ENCODE measurements at regions not wholly inside any gene's neighbourhood (a gene's known extent, or its start where the extent isn't known, plus 50 kb on each side); places are given as distances from the start of the nearest gene placed in this dataset.

GRCh38 chr5:105899726-105900125 is 1771.0 kb downstream of the EFNA5 start:
- no peak for DNase-seq (ENCODE audit: low spot score)
- Mint-ChIP-seq H3K27me3 (ENCODE audit: unreplicated experiment) (no peaks in the 10 kb centered on the region), H3K27ac (ENCODE audit: unreplicated experiment) (no peak overlapping the region), H3K36me3 (ENCODE audit: low read depth, unreplicated experiment) (no peaks in the 10 kb centered on the region), H3K4me3 (ENCODE audit: unreplicated experiment) (no peak overlapping the region), H3K4me1 (ENCODE audit: unreplicated experiment) (no peaks in the 10 kb centered on the region), H3K9me3 (ENCODE audit: unreplicated experiment) (no peaks in the 10 kb centered on the region)
- no peak for TF ChIP-seq CTCF (IDR thresholded peaks at IDR 0.05; ENCODE audit: unreplicated experiment)

- Mint-ChIP-seq H3K4me1 (ENCODE audit: unreplicated experiment) (no peaks in the 10 kb centered on the region), H3K36me3 (ENCODE audit: low read depth, unreplicated experiment) (no peaks in the 10 kb centered on the region), H3K27me3 (ENCODE audit: unreplicated experiment) (no peaks in the 10 kb centered on the region), H3K4me3 (ENCODE audit: unreplicated experiment) (no peak overlapping the region), H3K27ac (ENCODE audit: unreplicated experiment) (no peak overlapping the region), H3K9me3 (ENCODE audit: unreplicated experiment) (no peaks in the 10 kb centered on the region)
- TF ChIP-seq CTCF (IDR thresholded peaks at IDR 0.05; ENCODE audit: unreplicated experiment): no peak
- no peak for DNase-seq (ENCODE audit: low spot score)
These were observed 1772.6 kb downstream of the EFNA5 start for GRCh38 chr5:105898183-105898582.

- no peaks in the 10 kb centered on the region for H3K27me3 Mint-ChIP-seq (ENCODE audit: unreplicated experiment)
- H3K36me3 Mint-ChIP-seq (ENCODE audit: low read depth, unreplicated experiment): no peaks in the 10 kb centered on the region
- no peak overlapping the region for H3K27ac Mint-ChIP-seq (ENCODE audit: unreplicated experiment)
- no peak for TF ChIP-seq CTCF (IDR thresholded peaks at IDR 0.05; ENCODE audit: unreplicated experiment)
- H3K4me3 Mint-ChIP-seq (ENCODE audit: unreplicated experiment): no peak overlapping the region
- no peaks in the 10 kb centered on the region for H3K4me1 Mint-ChIP-seq (ENCODE audit: unreplicated experiment)
- H3K9me3 Mint-ChIP-seq (ENCODE audit: unreplicated experiment): no peaks in the 10 kb centered on the region
- no peak for DNase-seq (ENCODE audit: low spot score)
These were observed 1785.5 kb downstream of the EFNA5 start for GRCh38 chr5:105885266-105885665.

- no peak for TF ChIP-seq CTCF (IDR thresholded peaks at IDR 0.05; ENCODE audit: unreplicated experiment)
- Mint-ChIP-seq H3K36me3 (ENCODE audit: low read depth, unreplicated experiment) (no peaks in the 10 kb centered on the region), H3K27me3 (ENCODE audit: unreplicated experiment) (no peaks in the 10 kb centered on the region), H3K4me1 (ENCODE audit: unreplicated experiment) (no peaks in the 10 kb centered on the region), H3K27ac (ENCODE audit: unreplicated experiment) (no peak overlapping the region), H3K9me3 (ENCODE audit: unreplicated experiment) (no peaks in the 10 kb centered on the region), H3K4me3 (ENCODE audit: unreplicated experiment) (no peak overlapping the region)
- DNase-seq (ENCODE audit: low spot score): no peak
These were observed 1787.7 kb downstream of the EFNA5 start for GRCh38 chr5:105882956-105883481.

GRCh38 chr5:105878402-105878801 is 1792.3 kb downstream of the EFNA5 start:
- no peak for TF ChIP-seq CTCF (IDR thresholded peaks at IDR 0.05; ENCODE audit: unreplicated experiment)
- Mint-ChIP-seq H3K4me1 (ENCODE audit: unreplicated experiment) (no peaks in the 10 kb centered on the region), H3K36me3 (ENCODE audit: low read depth, unreplicated experiment) (no peaks in the 10 kb centered on the region), H3K27ac (ENCODE audit: unreplicated experiment) (no peak overlapping the region), H3K9me3 (ENCODE audit: unreplicated experiment) (no peaks in the 10 kb centered on the region), H3K27me3 (ENCODE audit: unreplicated experiment) (no peaks in the 10 kb centered on the region), H3K4me3 (ENCODE audit: unreplicated experiment) (no peak overlapping the region)
- no peak for DNase-seq (ENCODE audit: low spot score)

Data from endothelial cell (in vitro differentiated cells).